CD4-positive, alpha-beta T cell (primary cell): ENCODE measurements at regions not wholly inside any gene's neighbourhood (a gene's known extent, or its start where the extent isn't known, plus 50 kb on each side); places are given as distances from the start of the nearest gene placed in this dataset.

Experiments
- ATAC-seq: fragments of 200-7000 bp; cut with Tn5 transposase; one replicate; pipeline ENCODE4 v1.10.0; 2022; ENCODE audit warnings: mild to moderate bottlenecking; ENCODE audit not compliant: poor library complexity
- CTCF ChIA-PET: fragments of 350-600 bp; sonication (Branson Sonifier 250); formaldehyde crosslinking; loops from one replicate; lab custom pipeline; 2021; ENCODE audit warnings: antibody characterized with exemption, inconsistent platforms; lab: Charles Lee
- POLR2A ChIA-PET: fragments of 350-600 bp; sonication (Branson Sonifier 250); formaldehyde crosslinking; loops from one replicate; lab custom pipeline; 2021; ENCODE audit warnings: antibody characterized with exemption, inconsistent platforms; lab: Charles Lee
- DNase-seq, 14 experiments: peaks; one replicate each; pipeline ENCODE4 v3.0.0-alpha.2; 2013 to 2020; ENCODE audit warnings: mixed read lengths in 2 of 14
- H3K27ac ChIP-seq, 2 donors: one replicate each; pipeline versions ENCODE4 v1.5.1 to v1.7.0; 2013; ENCODE audit warnings: low read length in 2 of 2, low read depth in 1 of 2, mild to moderate bottlenecking in 1 of 2
- H3K27me3 ChIP-seq, 2 experiments: 1 replicate in 1 of 2; 2 replicates in 1 of 2; pipeline versions ENCODE4 v1.6.1 to v1.7.0; 2013; ENCODE audit warnings: low read length in 2 of 2, control low read depth in 1 of 2, mild to moderate bottlenecking in 1 of 2, moderate library complexity in 1 of 2; ENCODE audit not compliant: insufficient read depth in 2 of 2, control insufficient read depth in 1 of 2
- H3K36me3 ChIP-seq: one replicate; pipeline ENCODE4 v1.6.1; 2013; ENCODE audit warnings: low read length, control low read depth; ENCODE audit not compliant: insufficient read depth
- H3K4me1 ChIP-seq: one replicate; pipeline ENCODE4 v1.6.1; 2013; ENCODE audit warnings: low read length, control low read depth; ENCODE audit not compliant: insufficient read depth
- H3K4me3 ChIP-seq: one replicate; pipeline ENCODE4 v1.5.1; 2013; ENCODE audit warnings: mild to moderate bottlenecking, low read length, moderate library complexity
- H3K9me3 ChIP-seq, 2 experiments: 1 replicate in 1 of 2; 2 replicates in 1 of 2; pipeline versions ENCODE4 v1.6.1 to v1.7.0; 2013; ENCODE audit warnings: low read length in 2 of 2, mild to moderate bottlenecking in 2 of 2, control low read depth in 1 of 2, moderate library complexity in 1 of 2; ENCODE audit not compliant: control insufficient read depth in 1 of 2, insufficient read depth in 1 of 2
- H3K27ac Mint-ChIP-seq: one replicate; pipeline ENCODE4 v1.8.0; 2020; ENCODE audit warnings: mixed read lengths
- H3K27me3 Mint-ChIP-seq: one replicate; pipeline ENCODE4 v1.8.0; 2021; ENCODE audit warnings: mixed read lengths
- H3K36me3 Mint-ChIP-seq: one replicate; pipeline ENCODE4 v1.8.0; 2021; ENCODE audit warnings: low read depth, mixed read lengths
- H3K4me1 Mint-ChIP-seq: one replicate; pipeline ENCODE4 v1.8.0; 2021; ENCODE audit warnings: low read depth, mixed read lengths
- H3K4me3 Mint-ChIP-seq: one replicate; pipeline ENCODE4 v1.8.0; 2020; ENCODE audit warnings: mild to moderate bottlenecking, mixed read lengths
- H3K9me3 Mint-ChIP-seq: one replicate; pipeline ENCODE4 v1.8.0; 2020; ENCODE audit warnings: mixed read lengths
- intact Hi-C, 2 experiments: fragments of 100-400 bp; cut with DNase I in 1 of 2; cut with micrococcal nuclease in 1 of 2; formaldehyde crosslinking; loops; one replicate each; pipeline versions ENCODE4 v1.15.1 to v1.9.0; 2023 to 2025; cut with DNase I, micrococcal nuclease
- TF ChIP-seq, protein P1 (sequence below): fragments of 200-600 bp; IDR thresholded peaks from one replicate; pipeline ENCODE4 v1.8.0; 2022; ENCODE audit warnings: antibody characterized with exemption, mild to moderate bottlenecking

DNA sequence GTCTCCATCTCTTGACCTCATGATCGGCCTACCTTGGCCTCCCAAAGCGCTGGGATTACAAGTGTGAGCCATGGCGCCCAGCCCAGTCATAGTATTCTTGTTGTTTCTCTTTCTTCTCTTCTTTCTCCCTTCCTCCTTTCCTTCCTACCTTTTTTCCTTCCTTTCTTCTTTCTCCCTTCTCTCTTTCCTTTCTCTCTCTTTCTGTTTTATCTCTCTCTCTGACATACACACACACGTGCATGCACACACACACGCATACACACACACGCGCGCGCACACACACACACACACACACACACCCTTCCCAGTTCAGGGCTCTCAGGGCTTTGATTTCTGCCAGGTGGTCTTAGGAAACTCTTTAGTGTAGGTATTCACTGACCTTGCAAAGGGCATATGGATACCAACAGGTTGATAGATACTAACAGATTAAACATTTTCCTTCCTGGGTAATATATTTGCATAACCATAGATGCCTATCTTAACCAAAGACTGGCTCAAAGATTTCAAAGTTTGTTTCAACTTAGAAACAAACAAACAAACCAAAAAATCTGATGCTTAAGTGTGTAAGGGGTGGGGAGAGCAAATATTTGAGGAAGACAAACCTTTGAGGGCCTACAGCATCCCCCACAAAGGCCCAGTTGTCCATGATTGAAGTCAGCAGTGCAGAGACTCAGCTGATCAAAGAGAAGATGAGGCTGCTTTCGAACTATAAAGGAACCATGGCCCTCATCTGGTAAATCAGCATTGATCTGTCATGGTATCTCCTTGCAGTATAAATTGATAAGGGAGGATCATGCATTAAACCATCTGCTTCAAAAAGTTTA is 288.2 kb upstream of the SEMA6A start:
- H3K9me3 ChIP-seq: peaks cover 0 to 3% of the 10 kb centered on the region in 2 experiments
- intact Hi-C loops: no loop called here
- ChIA-PET POLR2A (no interaction called here), CTCF (no interaction called here)
- H3K4me3 ChIP-seq: no peak overlapping the region
- H3K4me3 Mint-ChIP-seq: no peak overlapping the region
- no peaks in the 10 kb centered on the region for H3K4me1 Mint-ChIP-seq
- no peaks in the 10 kb centered on the region for H3K27me3 Mint-ChIP-seq
- ATAC-seq: no peak
- H3K36me3 ChIP-seq: no peaks in the 10 kb centered on the region
- TF ChIP-seq, protein P1, sequence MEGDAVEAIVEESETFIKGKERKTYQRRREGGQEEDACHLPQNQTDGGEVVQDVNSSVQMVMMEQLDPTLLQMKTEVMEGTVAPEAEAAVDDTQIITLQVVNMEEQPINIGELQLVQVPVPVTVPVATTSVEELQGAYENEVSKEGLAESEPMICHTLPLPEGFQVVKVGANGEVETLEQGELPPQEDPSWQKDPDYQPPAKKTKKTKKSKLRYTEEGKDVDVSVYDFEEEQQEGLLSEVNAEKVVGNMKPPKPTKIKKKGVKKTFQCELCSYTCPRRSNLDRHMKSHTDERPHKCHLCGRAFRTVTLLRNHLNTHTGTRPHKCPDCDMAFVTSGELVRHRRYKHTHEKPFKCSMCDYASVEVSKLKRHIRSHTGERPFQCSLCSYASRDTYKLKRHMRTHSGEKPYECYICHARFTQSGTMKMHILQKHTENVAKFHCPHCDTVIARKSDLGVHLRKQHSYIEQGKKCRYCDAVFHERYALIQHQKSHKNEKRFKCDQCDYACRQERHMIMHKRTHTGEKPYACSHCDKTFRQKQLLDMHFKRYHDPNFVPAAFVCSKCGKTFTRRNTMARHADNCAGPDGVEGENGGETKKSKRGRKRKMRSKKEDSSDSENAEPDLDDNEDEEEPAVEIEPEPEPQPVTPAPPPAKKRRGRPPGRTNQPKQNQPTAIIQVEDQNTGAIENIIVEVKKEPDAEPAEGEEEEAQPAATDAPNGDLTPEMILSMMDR: no peak
- no peaks in the 10 kb centered on the region for H3K9me3 Mint-ChIP-seq
- no peaks in the 10 kb centered on the region for H3K36me3 Mint-ChIP-seq
- no peak overlapping the region for H3K27ac ChIP-seq
- H3K27ac Mint-ChIP-seq: no peak overlapping the region
- no peak for DNase-seq
- H3K27me3 ChIP-seq: peaks cover 0 to 2% of the 10 kb centered on the region in 2 experiments
- no peaks in the 10 kb centered on the region for H3K4me1 ChIP-seq

DNA sequence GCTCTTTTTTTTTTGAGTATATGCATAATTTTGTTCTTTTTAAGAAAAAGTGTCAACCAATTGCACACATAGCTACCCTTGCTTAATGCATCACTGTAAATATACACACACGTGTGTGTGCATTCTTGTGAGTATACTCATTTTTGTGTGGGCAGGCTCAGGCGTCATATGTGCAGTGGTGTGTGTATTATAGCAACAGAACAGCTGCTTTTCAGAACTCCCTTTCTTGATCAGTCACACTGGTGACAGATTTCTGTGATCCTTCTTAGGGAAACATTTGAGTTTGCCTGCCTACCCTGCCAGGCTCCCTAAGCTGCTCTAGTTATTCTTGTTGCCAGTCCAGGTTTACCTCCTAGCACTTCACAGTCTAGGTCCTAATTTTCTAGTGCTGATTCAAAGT is 287.0 kb upstream of the SEMA6A start:
- DNase-seq: no peak
- ChIA-PET POLR2A (no interaction called here), CTCF (no interaction called here)
- H3K27ac Mint-ChIP-seq: no peak overlapping the region
- H3K9me3 Mint-ChIP-seq: no peaks in the 10 kb centered on the region
- Histone ChIP-seq H3K4me3 (no peak overlapping the region), H3K27me3 (peaks cover 0 to 2% of the 10 kb centered on the region in 2 experiments), H3K4me1 (no peaks in the 10 kb centered on the region), H3K9me3 (peaks cover 0 to 3% of the 10 kb centered on the region in 2 experiments), H3K27ac (no peak overlapping the region), H3K36me3 (no peaks in the 10 kb centered on the region)
- no peaks in the 10 kb centered on the region for H3K4me1 Mint-ChIP-seq
- no peak for ATAC-seq
- intact Hi-C loops: no loop called here
- H3K36me3 Mint-ChIP-seq: no peaks in the 10 kb centered on the region
- no peaks in the 10 kb centered on the region for H3K27me3 Mint-ChIP-seq
- H3K4me3 Mint-ChIP-seq: no peak overlapping the region
- TF ChIP-seq, protein P1: no peak

DNA sequence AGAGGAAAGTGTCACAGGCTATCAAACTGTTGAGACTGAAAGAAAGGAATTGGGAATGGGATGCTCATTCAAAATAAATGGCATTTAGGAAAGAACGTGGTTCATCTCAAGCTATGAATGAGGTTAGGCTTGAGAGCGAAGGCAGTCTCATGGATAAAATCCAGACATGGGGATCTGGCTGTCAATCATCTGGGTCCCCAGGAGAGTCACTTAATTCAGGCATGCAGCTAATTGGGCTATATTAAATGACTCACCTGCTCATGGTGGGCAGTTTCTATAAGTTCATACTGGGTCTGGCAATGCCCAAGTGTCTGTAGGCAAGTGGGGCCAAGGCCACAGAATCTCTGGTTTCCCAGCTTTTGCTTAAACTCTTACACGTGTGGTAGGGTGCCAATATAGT is 286.5 kb upstream of the SEMA6A start:
- Histone ChIP-seq H3K4me1 (no peaks in the 10 kb centered on the region), H3K27me3 (peaks cover 0 to 2% of the 10 kb centered on the region in 2 experiments), H3K4me3 (no peak overlapping the region), H3K36me3 (no peaks in the 10 kb centered on the region), H3K27ac (no peak overlapping the region), H3K9me3 (peaks cover 0 to 3% of the 10 kb centered on the region in 2 experiments)
- TF ChIP-seq, protein P1: no peak
- Mint-ChIP-seq H3K27ac (no peak overlapping the region), H3K9me3 (no peaks in the 10 kb centered on the region), H3K27me3 (no peaks in the 10 kb centered on the region), H3K36me3 (no peaks in the 10 kb centered on the region), H3K4me1 (no peaks in the 10 kb centered on the region), H3K4me3 (no peak overlapping the region)
- ATAC-seq (no peak), DNase-seq (no peak)
- intact Hi-C loops: no loop called here
- POLR2A ChIA-PET: no interaction called here
- CTCF ChIA-PET: no interaction called here
